HCEC 1CT (cell line): ENCODE measurements at regions not wholly inside any gene's neighbourhood (a gene's known extent, or its start where the extent isn't known, plus 50 kb on each side); places are given as distances from the start of the nearest gene placed in this dataset.
"Not testable (repeated sequence)": the region's sequence is repeated elsewhere in the genome, so short reads cannot be mapped to it uniquely, and the experiment has no call there.

ENCODE experiments used
- DNase-seq: peaks from one replicate; pipeline ENCODE4 v3.0.0-alpha.2; 2017

GRCh38 chr18:60895181-60895580 is 438.0 kb upstream of the CDH20 start:
- DNase-seq, result peak; percentile 32

DNA sequence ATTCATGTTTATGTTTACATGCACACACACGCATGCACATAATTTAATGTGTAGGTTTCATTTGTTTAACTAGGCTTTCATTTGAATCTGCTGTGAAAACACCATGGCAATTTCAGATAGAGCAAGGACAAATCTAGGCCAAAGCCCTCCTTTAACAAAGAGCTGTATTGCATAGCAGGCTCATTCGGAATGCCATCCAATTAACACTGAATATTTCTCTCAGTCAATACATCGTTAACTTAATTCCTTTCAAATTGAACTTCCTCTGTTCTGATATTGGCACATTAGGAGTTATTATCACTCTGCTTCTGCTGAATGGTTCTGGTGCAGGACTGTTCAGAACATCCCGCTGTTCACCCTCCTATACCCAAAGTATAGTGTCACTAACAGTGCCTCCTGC is 435.1 kb upstream of the CDH20 start:
- no peak for DNase-seq

GRCh38 chr18:60905699-60906098 is 427.5 kb upstream of the CDH20 start:
- no peak for DNase-seq

DNA sequence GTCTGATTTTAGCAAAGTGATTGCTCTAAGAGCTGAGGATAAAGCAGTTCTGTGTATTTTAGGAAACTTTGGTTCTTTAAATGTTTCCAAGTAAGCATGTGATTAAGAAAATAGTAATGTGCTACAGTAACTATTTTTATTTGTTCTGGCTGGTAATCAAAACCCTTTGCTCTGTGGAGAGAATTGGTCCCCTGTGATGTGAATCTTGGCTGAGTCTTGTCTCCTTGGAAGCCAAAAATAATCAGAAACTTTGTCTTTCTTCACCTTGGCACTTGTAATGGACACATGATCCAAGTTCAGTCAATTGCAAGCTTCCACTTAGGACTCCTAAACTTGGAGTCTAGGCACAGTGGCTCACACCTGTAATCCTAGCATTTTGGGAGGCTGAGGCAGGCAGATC is 422.7 kb upstream of the CDH20 start:
- DNase-seq, result peak; percentile 14

- DNase-seq, result no peak
Measured at GRCh38 chr18:60911504-60911903, 421.7 kb upstream of the CDH20 start.

- no peak for DNase-seq
Measured at GRCh38 chr18:60915160-60915559, 418.1 kb upstream of the CDH20 start.

GRCh38 chr18:60918862-60919261 is 414.4 kb upstream of the CDH20 start:
- DNase-seq, result not testable (repeated sequence)

DNA sequence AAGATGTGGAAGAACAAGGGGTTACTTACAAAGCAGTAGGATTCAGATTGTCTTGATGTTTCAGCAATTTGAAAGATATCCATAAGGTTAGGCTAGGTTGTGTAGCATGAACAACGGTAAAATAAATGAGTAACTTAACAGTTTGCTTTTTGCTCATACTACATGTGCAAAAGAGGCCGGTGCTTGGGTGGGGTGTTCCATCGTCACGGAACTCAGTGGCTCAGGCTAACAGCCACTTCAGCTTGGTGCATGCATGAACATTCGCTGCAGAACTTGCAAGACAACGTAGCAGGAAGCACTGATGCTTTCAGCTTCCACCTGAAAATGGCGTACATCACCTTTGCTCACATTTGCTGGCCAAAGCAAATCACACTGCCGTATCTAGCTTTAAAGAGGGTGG is 407.3 kb upstream of the CDH20 start:
- DNase-seq, result no peak

GRCh38 chr18:60929966-60930365 is 403.3 kb upstream of the CDH20 start:
- DNase-seq, result no peak

DNA sequence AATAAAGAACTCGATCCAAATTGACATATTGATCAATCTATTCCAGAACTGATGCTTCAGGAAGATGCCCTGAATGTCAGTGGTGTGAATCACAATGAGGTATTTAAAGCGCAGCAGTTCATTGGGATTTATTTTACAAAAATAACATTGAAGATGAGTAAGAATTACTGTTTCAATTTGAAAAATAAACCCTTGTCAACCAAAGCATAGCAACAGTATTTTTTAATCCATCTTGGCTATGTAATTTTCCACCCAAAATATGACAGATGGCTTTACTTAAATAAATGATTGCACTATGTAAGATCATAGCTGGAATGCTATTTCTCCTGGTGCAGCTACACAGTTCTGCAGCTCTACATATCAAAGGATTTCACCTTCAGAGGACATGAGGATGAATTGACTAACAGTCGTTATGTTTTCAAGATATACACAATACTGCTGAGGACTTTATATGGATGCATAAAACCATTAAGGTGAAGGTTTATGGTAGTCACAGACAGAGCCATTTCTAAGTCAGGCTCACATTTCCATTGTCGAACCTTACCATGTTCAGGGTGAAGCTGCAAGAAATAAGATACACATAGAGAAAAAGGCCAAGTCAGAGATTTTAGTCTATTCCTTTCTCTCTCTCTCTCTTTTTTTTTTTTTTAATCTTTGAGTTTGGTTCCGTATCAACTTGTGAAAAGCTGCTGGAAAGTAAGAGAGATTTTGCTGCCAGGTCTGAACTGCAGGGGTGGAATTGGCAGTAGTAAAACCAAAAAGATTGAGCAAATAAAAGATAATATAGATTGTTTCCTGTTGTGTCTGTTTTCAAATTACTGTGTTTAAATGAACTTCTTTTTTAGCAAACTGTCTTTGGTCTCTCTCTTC is 398.0 kb upstream of the CDH20 start:
- DNase-seq, result peak; percentile 69

- no peak for DNase-seq
Measured at GRCh38 chr18:60936101-60936500, 397.1 kb upstream of the CDH20 start.

DNA sequence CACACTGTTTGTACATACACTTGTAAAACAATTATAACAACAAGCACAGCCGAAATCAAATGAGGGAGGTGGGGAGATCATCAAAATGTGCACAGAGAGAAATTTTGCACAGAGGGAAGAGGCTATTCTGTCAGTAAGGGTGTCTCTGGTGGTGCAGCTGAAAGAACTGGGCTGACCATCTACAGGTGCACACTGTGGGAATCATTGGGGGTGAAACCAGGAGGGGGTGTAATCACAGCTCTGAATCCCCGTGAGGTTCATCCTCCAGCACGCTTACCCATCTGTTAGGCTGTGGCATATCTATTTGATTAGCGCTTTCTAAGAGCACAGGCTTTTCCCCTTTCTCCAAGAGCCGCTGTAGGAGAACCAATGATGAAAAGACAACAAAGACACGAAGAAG is 389.9 kb upstream of the CDH20 start:
- DNase-seq, result no peak

DNA sequence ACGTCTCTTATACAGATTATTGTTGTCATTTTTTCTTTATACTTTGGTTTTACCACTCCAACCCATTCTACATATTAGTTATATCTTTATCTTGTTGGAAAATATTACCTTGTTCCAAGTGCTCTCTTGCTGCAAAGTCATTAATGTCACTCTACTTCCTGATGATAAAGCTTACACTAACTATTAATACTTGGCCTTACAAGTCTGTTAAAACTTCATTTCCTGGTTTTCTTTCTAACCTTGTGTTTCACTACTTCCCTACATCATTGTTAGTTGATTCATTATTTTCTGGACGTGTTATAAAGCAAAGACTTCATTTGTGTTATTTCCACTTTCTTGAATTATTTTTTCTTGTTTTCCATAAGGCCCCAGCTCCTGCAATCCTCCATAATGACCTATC is 382.6 kb upstream of the CDH20 start:
- no peak for DNase-seq

GRCh38 chr18:60951091-60951490 is 382.1 kb upstream of the CDH20 start:
- DNase-seq, result no peak

DNA sequence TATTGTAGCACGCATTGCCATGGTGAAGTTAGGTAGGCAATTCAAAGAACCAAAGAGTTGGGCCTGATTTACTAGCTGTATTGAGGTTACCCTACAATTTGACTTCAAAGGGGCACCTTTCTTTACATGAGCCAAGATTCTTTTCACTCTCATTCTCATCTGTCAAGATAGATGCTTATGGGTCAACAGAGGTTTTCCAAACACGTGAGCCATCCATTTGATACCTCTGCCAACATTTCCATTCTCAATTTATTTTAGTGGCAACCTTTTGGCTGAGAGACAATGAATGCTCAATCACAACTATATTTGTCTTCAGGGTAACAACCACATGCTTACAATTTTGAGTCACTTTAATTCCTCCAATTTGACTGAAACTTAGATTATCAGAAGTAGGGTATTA is 370.6 kb upstream of the CDH20 start:
- no peak for DNase-seq

DNA sequence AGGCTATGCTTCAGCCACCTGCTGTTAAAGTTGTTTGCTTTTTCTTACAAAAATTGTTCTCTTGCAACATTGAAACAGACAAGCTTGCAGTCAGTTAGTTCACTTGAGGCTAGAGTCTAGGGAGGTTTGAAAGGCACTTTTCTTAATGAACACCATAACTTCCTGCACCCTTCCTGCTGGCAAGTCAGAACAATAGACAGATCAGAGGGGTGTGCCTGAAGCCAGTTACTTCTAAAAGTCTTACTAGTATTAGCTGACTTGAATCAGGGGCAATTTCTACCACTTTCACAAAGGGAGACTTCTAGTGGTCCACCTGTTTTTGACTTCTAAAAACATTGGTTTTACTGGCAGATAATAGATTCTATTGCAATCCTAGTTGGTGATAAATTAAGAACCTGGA is 367.4 kb upstream of the CDH20 start:
- no peak for DNase-seq

GRCh38 chr18:60966876-60967275 is 366.4 kb upstream of the CDH20 start:
- DNase-seq, result no peak

DNA sequence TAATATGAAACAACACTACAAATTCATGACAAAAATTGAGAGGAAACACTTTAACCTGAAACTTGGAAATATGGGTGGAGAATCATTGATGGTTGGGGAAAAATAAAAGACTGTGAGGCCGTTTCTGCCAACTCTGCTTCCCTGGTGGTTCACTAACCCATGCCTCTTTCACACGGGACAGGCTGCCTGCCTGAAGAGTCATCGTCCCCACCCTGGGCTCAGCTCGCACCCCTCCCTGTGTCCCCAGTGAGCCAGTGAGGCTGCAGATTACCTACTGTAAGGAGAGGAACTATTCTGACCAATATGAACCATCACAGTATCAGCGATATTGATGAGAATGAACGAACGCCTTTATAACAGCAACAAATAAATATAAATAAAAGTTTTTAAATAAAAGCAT is 357.8 kb upstream of the CDH20 start:
- DNase-seq, result no peak

DNA sequence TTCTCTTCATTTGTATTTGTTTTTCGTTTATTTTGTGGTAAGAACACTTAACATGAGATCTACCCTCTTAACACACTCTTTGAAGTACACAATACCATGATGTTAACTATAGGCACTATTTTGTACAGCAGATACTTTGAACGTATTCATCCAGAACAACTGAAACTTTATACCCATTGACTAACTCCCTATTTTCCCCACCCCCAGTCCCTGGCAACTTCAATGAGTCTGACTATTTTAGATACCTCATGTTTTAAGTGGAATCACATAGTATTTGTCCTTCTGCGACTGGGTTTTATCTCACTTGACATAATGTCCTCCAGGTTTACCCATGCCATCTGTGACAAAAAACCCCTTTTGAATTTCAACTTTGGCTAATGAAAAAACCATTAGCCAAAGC is 356.3 kb upstream of the CDH20 start:
- no peak for DNase-seq

DNA sequence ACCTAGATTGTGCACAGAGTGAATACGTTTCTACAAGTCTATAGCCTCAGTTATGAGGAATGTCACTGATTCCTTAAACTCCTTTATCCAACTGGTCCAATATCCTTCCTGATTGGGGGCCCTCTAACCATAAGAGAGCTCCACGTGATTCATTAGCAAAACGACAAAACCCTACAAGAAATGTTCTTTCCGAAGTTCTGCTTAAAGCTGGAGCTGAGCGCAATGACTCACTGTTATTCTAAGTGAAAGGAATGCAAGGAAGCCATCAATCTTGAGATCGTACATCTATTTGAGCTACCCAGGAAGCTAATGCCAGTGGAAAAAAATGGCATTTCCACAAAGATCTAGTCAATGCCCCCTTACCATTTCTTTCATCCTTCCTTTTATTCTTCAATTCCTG is 354.9 kb upstream of the CDH20 start:
- peak; percentile 83 for DNase-seq

GRCh38 chr18:60980422-60981005 is 352.7 kb upstream of the CDH20 start:
- no peak for DNase-seq

DNA sequence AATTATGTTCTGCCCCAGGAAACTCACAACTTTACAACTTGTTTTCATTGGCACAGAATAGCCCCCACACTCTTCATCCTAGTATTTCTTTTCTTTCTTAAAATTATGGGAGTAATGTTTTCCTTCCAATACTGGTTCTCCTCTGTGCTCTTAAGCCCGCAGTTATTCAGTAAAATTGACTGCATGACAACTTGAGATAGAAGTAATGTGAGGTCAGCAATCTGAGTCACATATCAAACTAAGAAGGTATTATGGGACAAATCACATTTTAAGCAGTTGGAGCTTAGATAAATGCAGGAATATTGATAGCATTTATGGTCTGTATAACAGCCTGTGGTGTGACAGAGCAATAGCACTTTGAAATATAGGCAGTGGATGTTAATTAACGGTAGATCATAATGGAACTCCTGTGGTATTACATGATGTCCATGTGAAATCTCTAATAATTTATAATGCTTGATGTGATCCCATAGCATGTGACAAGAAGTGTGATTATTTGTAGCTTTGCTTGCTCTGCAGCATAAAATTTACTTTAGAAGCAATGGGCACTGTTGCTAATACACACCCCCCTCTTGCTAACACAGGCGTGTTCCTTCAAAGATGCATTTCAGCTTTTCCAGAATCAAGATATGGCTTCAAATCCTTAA is 351.4 kb upstream of the CDH20 start:
- no peak for DNase-seq

DNA sequence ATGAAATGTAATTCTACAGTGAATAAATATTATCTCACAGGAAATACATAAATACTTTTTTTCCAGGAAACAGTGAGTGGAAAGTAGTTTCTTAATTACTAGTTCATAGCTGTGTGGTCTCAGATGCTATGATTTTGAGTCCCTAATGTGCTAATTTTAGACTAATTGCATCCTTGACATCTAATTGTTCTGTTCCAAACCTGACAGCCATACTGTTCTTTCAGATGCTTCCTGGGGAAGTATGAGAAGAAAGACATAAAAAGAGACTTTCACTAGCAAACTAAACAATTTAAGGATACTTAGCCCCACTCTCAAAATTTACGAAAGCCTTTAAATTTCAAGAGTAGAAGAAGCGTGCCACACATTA is 350.9 kb upstream of the CDH20 start:
- no peak for DNase-seq

DNA sequence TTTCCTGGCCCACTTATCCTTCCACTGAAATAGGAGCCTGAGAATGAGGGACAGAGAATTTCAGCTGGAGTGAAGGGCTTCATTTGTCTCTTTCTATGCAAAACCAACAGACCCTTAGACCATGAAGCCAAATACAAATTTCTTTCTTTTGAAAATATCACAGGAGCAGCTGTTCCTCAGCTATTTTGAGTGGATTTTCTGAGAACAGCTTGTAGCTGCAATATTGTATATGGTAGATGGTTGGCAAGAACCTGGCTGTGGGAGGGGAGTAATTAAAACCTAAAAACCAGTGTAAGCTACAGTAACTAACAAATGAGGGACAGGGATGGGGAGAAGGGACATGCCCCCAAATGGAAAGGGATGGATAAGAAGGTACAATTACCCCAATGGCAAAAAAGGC is 350.3 kb upstream of the CDH20 start:
- DNase-seq, result no peak
